ENCODE measurements at regions not wholly inside any gene's neighbourhood (a gene's known extent, or its start where the extent isn't known, plus 50 kb on each side); places are given as distances from the start of the nearest gene placed in this dataset.

- TF ChIP-seq FOXM1 (IDR thresholded peaks at IDR 0.05; ENCODE audit: low read depth) = no peak
- no peak for TF ChIP-seq GATA2 (CRISPR knock-in tag; IDR thresholded peaks at IDR 0.05)
Measured at GRCh38 chr11:127381247-127381646, 380.7 kb upstream of the KIRREL3 start.

Data from SK-N-SH (cell line).